IPS-18c (cell line): ENCODE measurements at regions not wholly inside any gene's neighbourhood (a gene's known extent, or its start where the extent isn't known, plus 50 kb on each side); places are given as distances from the start of the nearest gene placed in this dataset.

Experiments used
- H3K4me3 ChIP-seq: 2 replicates; pipeline ENCODE4 v1.7.0; 2013; ENCODE audit warnings: low read depth, mild to moderate bottlenecking, low read length, moderate library complexity; ENCODE audit not compliant: insufficient read depth
- H3K9me3 ChIP-seq: one replicate; pipeline ENCODE4 v1.6.1; 2013; ENCODE audit warnings: mild to moderate bottlenecking, low read length, moderate library complexity; ENCODE audit not compliant: control insufficient read depth, insufficient read depth

GRCh38 chr15:96390986-96391385 lies 60.5 kb downstream of the NR2F2 start:
- Histone ChIP-seq H3K9me3 (no peaks in the 10 kb centered on the region), H3K4me3 (no peak overlapping the region)

- H3K4me3 ChIP-seq, result no peak overlapping the region
- H3K9me3 ChIP-seq, result no peaks in the 10 kb centered on the region
Measured at GRCh38 chr15:96392380-96393208, 62.1 kb downstream of the NR2F2 start.

GRCh38 chr15:96393209-96393513 lies 62.7 kb downstream of the NR2F2 start:
- H3K4me3 ChIP-seq, result no peak overlapping the region

GRCh38 chr15:96395687-96396086 lies 65.2 kb downstream of the NR2F2 start:
- H3K9me3 ChIP-seq, result no peaks in the 10 kb centered on the region
- no peak overlapping the region for H3K4me3 ChIP-seq

More at GRCh38 chr15:96393209-96393513, 62.7 kb downstream of the NR2F2 start:
- H3K9me3 ChIP-seq, result no peaks in the 10 kb centered on the region

GRCh38 chr15:96398776-96399175 lies 68.3 kb downstream of the NR2F2 start:
- H3K9me3 ChIP-seq, result no peaks in the 10 kb centered on the region
- no peak overlapping the region for H3K4me3 ChIP-seq

- H3K9me3 ChIP-seq, result no peaks in the 10 kb centered on the region
- H3K4me3 ChIP-seq, result no peak overlapping the region
Measured at GRCh38 chr15:96402403-96402802, 71.9 kb downstream of the NR2F2 start.

GRCh38 chr15:96403071-96403470 lies 72.6 kb downstream of the NR2F2 start:
- Histone ChIP-seq H3K4me3 (no peak overlapping the region), H3K9me3 (no peaks in the 10 kb centered on the region)

- Histone ChIP-seq H3K4me3 (no peak overlapping the region), H3K9me3 (no peaks in the 10 kb centered on the region)
Measured at GRCh38 chr15:96403932-96404331, 73.4 kb downstream of the NR2F2 start.

- H3K4me3 ChIP-seq, result no peak overlapping the region
Measured at GRCh38 chr15:96404560-96404959, 74.1 kb downstream of the NR2F2 start.

GRCh38 chr15:96406291-96406690 lies 75.8 kb downstream of the NR2F2 start:
- Histone ChIP-seq H3K4me3 (no peak overlapping the region), H3K9me3 (no peaks in the 10 kb centered on the region)

More at GRCh38 chr15:96404560-96404959, 74.1 kb downstream of the NR2F2 start:
- H3K9me3 ChIP-seq, result no peaks in the 10 kb centered on the region

- no peaks in the 10 kb centered on the region for H3K9me3 ChIP-seq
- no peak overlapping the region for H3K4me3 ChIP-seq
Measured at GRCh38 chr15:96406701-96407100, 76.2 kb downstream of the NR2F2 start.

- H3K9me3 ChIP-seq, result no peaks in the 10 kb centered on the region
- no peak overlapping the region for H3K4me3 ChIP-seq
Measured at GRCh38 chr15:96407482-96407881, 77.0 kb downstream of the NR2F2 start.

GRCh38 chr15:96408591-96409183 lies 78.2 kb downstream of the NR2F2 start:
- no peak overlapping the region for H3K4me3 ChIP-seq

GRCh38 chr15:96409215-96410138 lies 79.0 kb downstream of the NR2F2 start:
- Histone ChIP-seq H3K4me3 (peak overlapping the region; percentile 28; the same call in 1 of the 2 replicates), H3K9me3 (no peaks in the 10 kb centered on the region)

More at GRCh38 chr15:96408591-96409183, 78.2 kb downstream of the NR2F2 start:
- H3K9me3 ChIP-seq, result no peaks in the 10 kb centered on the region

- H3K9me3 ChIP-seq, result no peaks in the 10 kb centered on the region
- no peak overlapping the region for H3K4me3 ChIP-seq
Measured at GRCh38 chr15:96410175-96411055, 79.9 kb downstream of the NR2F2 start.

GRCh38 chr15:96411056-96412031 lies 80.8 kb downstream of the NR2F2 start:
- Histone ChIP-seq H3K9me3 (no peaks in the 10 kb centered on the region), H3K4me3 (no peak overlapping the region)
